ENCODE measurements at regions not wholly inside any gene's neighbourhood (a gene's known extent, or its start where the extent isn't known, plus 50 kb on each side); places are given as distances from the start of the nearest gene placed in this dataset.

- Histone ChIP-seq H3K36me3 (no peaks in the 10 kb centered on the region), H3K9me3 (replicated peaks) (peaks cover 20% of the 10 kb centered on the region), H3K27ac (replicated peaks) (no peak overlapping the region), H3K4me3 (no peak overlapping the region), H3K27me3 (ENCODE audit: low read depth) (peaks cover 7% of the 10 kb centered on the region), H3K4me1 (no peaks in the 10 kb centered on the region)
- TF ChIP-seq CTCF (IDR thresholded peaks at IDR 0.05; ENCODE audit: borderline replicate concordance), result no peak
- no peak for DNase-seq
- intact Hi-C loops (cut with micrococcal nuclease), result no loop called here
These were observed 604.9 kb upstream of the ADARB2 start for GRCh38 chr10:2342206-2342605.

- intact Hi-C loops (cut with micrococcal nuclease), result no loop called here
- no peak for DNase-seq
These were observed 603.7 kb upstream of the ADARB2 start for GRCh38 chr10:2340831-2341647.

GRCh38 chr10:2335626-2336025 is 598.3 kb upstream of the ADARB2 start:
- Histone ChIP-seq H3K4me3 (no peak overlapping the region), H3K27ac (replicated peaks) (no peak overlapping the region), H3K36me3 (no peaks in the 10 kb centered on the region), H3K4me1 (no peaks in the 10 kb centered on the region), H3K9me3 (replicated peaks) (peaks cover 20% of the 10 kb centered on the region), H3K27me3 (ENCODE audit: low read depth) (no peaks in the 10 kb centered on the region)
- no peak for TF ChIP-seq CTCF (IDR thresholded peaks at IDR 0.05; ENCODE audit: borderline replicate concordance)
- intact Hi-C loops (cut with micrococcal nuclease), result no loop called here
- DNase-seq, result no peak

More at GRCh38 chr10:2340831-2341647, 603.7 kb upstream of the ADARB2 start:
- peaks cover 20% of the 10 kb centered on the region for H3K9me3 ChIP-seq (replicated peaks)
- no peak for TF ChIP-seq CTCF (IDR thresholded peaks at IDR 0.05; ENCODE audit: borderline replicate concordance)
- H3K27me3 ChIP-seq (ENCODE audit: low read depth), result peaks cover 4% of the 10 kb centered on the region
- no peaks in the 10 kb centered on the region for H3K36me3 ChIP-seq
- H3K27ac ChIP-seq (replicated peaks), result no peak overlapping the region
- H3K4me1 ChIP-seq, result no peaks in the 10 kb centered on the region
- no peak overlapping the region for H3K4me3 ChIP-seq

- TF ChIP-seq CTCF (IDR thresholded peaks at IDR 0.05; ENCODE audit: borderline replicate concordance), result no peak
- no peak overlapping the region for H3K4me3 ChIP-seq
- H3K36me3 ChIP-seq, result no peaks in the 10 kb centered on the region
- H3K9me3 ChIP-seq (replicated peaks), result peaks cover 12% of the 10 kb centered on the region
- H3K27ac ChIP-seq (replicated peaks), result no peak overlapping the region
- no peaks in the 10 kb centered on the region for H3K27me3 ChIP-seq (ENCODE audit: low read depth)
- intact Hi-C loops (cut with micrococcal nuclease), result no loop called here
- no peaks in the 10 kb centered on the region for H3K4me1 ChIP-seq
- DNase-seq, result no peak
These were observed 597.2 kb upstream of the ADARB2 start for GRCh38 chr10:2334575-2334974.

- DNase-seq, result no peak
- Histone ChIP-seq H3K27ac (replicated peaks) (no peak overlapping the region), H3K4me1 (no peaks in the 10 kb centered on the region), H3K36me3 (no peaks in the 10 kb centered on the region), H3K27me3 (ENCODE audit: low read depth) (no peaks in the 10 kb centered on the region), H3K9me3 (replicated peaks) (no peaks in the 10 kb centered on the region), H3K4me3 (no peak overlapping the region)
- intact Hi-C loops (cut with micrococcal nuclease), result no loop called here
- TF ChIP-seq CTCF (IDR thresholded peaks at IDR 0.05; ENCODE audit: borderline replicate concordance), result no peak
These were observed 591.8 kb upstream of the ADARB2 start for GRCh38 chr10:2329082-2329481.

Data from left ventricle myocardium inferior (tissue), 1 donor.